GM21528 (cell line): ENCODE measurements at regions not wholly inside any gene's neighbourhood (a gene's known extent, or its start where the extent isn't known, plus 50 kb on each side); places are given as distances from the start of the nearest gene placed in this dataset.
"Not testable (repeated sequence)": the region's sequence is repeated elsewhere in the genome, so short reads cannot be mapped to it uniquely, and the experiment has no call there.

Experiments used
- ATAC-seq: cut with Tn5 transposase; IDR thresholded peaks from one replicate; pipeline ENCODE4 v1.9.1; 2021; ENCODE audit warnings: mild to moderate bottlenecking, moderate library complexity; ENCODE audit not compliant: unreplicated experiment, low FRiP score

DNA sequence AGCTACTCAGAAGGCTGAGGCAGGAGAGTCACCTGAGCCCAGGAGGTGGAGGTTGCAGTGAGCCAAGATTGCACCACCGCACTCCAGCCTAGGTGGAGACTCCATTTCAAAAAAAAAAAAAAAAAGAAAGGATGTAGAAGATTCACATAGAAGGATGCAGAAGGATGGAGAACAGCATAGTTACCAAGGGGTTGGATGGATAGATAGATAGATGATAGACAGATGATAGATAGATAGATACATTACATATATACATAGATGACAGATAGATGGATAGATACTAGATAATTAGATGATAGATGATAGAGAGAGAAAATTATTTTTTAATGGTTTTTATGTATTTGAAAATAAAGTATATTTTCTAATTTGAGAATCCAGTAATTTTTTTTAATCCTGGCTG, 160.7 kb upstream of the ARID1B start:
- ATAC-seq = no peak

DNA sequence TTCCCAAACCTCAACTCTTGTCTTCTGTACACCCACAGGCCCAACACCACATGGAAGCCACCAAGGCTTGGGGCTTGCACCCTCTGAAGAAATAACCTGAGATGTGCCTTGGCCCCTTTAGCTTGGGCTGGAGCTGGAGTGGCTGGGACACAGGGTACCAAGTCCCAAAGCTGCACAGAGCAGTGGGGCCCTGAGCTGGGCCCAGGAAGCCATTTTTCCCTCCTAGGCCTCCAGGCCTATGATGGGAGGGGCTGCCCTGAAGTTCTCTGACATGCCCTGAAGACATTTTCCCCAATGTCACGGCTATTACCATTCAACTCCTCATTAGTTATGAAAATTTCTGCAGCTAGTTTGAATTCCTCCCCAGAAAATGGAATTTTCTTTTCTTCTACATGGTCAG, 163.2 kb upstream of the ARID1B start:
- ATAC-seq = no peak

DNA sequence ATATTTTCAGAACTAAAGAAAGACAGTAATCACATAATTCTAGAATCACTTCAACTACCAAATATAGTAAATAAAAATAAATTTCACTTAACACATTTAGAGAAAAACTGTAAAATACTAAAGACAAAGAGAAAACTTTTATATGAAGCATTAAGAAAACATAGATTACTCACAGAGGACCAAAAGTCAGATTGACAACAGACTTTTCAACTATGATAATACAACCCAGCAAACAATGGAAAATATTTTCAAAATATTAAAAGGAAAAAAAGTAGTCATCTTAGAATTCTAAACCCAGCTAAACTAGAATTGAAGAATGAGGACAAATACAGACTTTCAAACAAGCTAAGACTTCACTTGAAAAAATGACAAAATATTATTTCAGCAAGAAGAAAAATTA, 164.8 kb upstream of the ARID1B start:
- ATAC-seq = no peak

DNA sequence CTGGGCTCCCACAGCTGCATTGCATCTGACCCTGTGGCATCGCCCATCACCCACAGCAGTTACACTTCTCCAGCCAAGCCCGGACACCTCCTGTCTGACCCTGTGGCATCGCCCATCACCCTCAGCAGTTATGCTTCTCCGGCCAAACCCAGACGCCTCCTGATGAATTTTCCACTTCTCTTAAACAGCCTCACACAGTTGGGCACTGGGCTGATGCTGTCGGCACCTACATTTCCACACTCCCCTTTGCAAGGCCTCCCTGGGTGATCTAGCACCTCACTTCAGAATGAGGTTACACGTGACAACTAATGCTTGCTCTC, 175.2 kb upstream of the ARID1B start:
- ATAC-seq = no peak

GRCh38 chr6:156601152-156602065, 175.8 kb upstream of the ARID1B start:
- no peak for ATAC-seq

DNA sequence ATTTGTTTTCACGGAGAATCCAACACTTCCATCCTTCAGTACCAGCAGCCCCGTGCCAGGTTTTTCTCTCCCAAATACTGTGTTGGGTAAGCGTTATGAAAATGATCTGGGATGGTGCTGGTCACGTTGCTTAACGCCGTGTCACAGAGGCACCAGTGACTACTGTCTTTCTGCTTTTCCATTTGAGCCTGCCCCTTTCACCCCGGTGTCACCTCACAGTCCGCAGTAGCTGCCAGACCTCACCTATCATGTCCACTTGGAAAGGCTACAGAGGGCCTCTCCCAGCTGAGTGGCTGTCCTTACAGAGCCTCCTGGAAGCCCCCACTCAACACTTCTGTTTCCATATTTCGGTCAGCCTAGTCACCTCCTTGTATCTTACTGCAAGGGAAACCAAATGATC, 176.5 kb upstream of the ARID1B start:
- no peak for ATAC-seq

GRCh38 chr6:156599978-156600590, 177.1 kb upstream of the ARID1B start:
- no peak for ATAC-seq

DNA sequence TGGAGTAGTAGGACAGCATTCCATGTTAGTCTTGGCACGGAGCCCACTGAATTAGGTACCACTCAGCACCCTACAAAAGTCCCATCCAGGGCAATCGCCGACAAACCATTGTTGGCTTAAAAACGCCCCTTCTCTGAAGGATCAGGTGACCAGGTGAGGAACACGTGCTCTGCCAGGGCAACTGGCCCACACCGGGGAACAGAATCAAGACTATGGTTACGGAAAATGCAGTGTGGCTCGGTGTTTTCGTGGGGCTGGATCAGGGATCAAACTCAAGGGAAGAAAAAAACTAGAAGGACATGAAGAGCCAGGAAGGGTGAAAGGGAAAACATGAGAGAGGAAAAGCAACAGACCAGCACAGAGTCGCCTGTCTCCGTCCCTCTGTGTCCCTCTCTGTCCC, 177.8 kb upstream of the ARID1B start:
- ATAC-seq = no peak

DNA sequence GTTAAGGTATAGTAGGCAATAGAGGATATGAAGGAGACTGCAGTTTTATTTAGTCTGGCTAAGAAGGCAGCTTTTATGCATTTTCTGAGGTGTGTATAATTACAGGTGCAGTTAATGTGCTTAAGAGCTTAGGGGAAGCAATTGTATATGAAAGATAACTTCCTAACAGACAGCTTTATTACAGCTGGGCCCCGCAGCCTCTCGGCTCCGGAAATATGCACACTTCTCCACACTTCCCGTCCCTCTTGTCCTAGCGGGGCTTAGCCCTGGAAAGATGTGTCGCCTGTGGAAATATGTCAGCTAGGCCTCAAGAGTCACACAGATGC, 178.4 kb upstream of the ARID1B start:
- no peak for ATAC-seq

DNA sequence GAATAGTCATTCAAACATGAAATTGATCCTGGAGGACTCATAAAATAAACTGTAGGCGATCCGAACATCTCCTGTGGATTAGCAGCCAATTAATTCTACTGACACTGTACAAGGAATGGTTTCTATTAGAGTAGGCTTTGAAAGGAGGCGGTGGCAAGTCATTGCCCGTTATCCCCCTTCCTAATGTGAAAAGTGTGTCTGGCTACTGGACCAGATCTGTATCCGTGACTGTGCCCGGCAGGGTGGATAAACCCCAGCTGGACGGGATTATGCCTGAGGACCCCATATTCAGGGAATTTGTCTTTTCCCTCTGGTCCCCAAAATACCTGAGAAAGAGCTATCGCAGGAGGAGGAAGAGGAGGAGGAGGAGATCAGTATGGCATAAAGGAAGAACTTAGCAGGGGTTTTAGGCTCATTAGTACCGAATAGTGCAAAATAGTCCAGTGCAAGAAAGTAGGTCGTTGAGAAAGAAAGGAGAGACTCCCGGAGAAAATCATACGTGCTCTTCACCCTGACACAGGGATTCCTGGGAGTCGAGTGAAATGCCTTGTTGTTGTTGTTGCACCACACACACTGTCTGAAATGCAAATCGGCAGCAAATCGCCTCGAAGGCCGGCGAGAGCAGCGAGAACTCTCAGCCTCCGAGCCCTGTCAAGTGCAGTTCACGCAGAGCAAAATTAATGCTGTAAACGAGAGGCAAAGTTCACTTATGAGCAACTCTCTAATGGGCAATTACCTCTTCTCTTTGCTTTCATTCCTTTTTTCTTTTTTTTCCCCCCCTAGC, 178.9 kb upstream of the ARID1B start:
- ATAC-seq = no peak

GRCh38 chr6:156597095-156597494, 180.1 kb upstream of the ARID1B start:
- no peak for ATAC-seq

GRCh38 chr6:156595476-156595875, 181.7 kb upstream of the ARID1B start:
- ATAC-seq = no peak

- no peak for ATAC-seq
Observed at GRCh38 chr6:156593893-156594292, 183.3 kb upstream of the ARID1B start.

- ATAC-seq = no peak
Observed at GRCh38 chr6:156593127-156593526, 184.1 kb upstream of the ARID1B start.

GRCh38 chr6:156590482-156590881, 186.7 kb upstream of the ARID1B start:
- ATAC-seq = no peak

DNA sequence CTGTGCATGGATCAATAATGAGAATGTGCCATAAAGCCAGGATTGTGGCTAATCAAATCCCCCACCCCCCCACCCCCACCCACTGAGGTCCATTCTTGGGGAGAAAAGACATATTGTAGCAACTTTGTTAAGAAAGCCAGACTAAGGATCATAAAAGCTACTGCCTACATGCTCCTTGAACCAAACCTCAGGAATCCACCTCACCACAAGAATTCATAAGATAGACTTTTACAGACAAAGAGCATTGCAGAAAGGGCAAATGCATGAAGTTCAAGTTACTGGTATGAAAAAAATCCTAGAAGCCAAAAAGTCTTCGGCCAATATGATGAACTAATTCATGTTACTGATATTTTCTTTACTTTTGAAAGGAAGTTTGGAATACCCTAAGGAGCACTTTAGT, 187.9 kb upstream of the ARID1B start:
- ATAC-seq = no peak

DNA sequence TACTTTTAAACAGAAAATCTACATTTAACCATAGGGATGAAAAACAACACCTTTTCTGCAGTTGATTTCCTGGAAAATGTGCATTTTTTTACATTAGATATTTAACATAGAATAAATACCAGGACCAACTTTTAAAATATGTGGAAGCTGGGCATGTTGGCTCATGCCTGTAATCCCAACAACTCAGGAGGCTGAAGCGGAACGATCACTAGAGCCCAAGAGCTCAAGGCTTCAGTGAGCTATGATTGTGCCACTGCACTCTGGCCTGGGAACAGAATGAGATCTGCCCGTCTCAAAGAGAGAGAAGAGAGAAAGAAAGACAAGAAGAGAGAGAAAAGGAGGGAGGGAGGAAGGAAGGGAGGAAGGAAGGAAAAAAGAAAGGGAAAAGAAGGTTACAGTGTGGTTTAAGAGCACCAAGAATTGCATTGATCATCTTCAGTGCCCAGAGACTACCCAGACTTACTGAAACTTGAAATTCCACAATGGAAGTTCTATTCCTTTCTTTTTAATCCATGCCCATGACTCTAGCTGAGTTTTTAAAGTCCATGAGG, 189.4 kb upstream of the ARID1B start:
- no peak for ATAC-seq

DNA sequence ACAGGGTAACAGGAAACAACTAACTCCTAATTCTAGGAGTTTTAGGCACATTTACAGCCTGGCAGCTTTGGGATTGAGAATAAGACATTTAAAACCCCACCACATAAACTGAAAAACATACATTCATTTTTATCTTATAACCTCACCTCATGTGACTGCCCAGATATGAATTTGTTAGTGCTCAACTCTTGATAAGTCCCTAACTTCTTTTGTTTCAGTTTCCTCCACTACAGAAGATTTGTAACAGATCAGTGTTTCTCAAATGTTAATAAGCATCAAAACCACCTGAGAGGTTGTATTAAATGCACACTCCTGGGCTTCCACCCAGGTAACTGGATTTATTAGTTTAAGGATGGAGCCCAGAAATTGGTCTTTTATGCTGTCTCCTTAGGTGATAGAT, 190.1 kb upstream of the ARID1B start:
- no peak for ATAC-seq

DNA sequence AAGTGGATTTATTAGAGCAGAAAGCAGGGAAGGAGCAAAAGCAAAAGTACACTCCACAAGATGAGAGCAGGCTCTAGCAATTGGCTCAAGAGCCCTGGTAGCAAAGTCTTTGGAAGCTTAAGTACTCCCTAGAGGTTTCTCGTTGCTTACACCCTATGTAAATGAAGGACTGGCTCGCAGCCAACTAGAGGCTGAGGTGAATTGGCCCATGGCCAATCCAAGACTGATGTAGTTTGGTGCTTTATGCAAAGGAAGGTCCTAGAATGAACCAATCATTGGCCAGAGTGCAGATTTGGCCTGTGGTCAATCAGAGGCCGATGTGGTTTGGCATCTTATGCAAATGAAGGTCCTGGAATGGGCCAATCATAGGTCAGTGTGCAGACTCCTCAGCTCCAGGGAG, 191.3 kb upstream of the ARID1B start:
- ATAC-seq = no peak

GRCh38 chr6:156584121-156584520, 193.1 kb upstream of the ARID1B start:
- ATAC-seq = not testable (repeated sequence)

GRCh38 chr6:156583083-156583482, 194.1 kb upstream of the ARID1B start:
- no peak for ATAC-seq
